ENCODE measurements at regions not wholly inside any gene's neighbourhood (a gene's known extent, or its start where the extent isn't known, plus 50 kb on each side); places are given as distances from the start of the nearest gene placed in this dataset.

DNA sequence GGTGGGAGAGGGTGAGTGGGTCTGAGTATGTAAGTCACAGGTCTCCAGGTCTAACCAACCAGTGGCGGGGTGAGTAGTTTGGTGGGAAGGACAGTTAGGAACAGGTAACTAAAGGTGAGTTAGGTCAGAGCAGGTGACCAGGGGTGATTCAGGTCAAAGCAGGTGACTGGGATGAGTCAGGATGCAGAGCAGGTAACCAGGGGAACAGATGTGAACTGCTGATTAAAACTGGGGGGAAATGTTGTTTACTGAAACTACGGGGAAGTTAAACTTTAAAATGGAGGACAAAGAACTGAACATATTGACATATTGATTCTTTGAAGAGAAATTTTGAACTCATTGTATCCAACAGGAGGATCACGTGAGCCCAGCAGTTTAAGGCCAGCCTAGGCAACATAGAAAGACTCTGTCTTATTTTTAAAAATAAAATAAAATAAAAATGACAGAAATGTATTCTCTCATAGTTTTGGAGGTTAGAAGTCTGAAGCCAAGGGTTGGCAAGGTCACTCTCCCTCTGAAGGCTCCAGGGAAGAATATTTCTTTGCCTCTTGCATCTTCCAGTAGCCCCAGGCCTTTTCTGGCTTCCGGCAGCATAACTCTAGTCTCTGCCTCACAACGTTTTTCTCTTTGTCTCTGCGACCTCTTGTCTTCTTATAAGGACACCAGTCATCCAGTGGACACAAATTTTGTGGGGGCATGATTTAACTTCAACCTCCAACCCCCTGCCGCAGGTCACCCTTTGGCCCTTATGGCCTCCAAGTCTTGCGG is 64.3 kb upstream of the TINAGL1 start:
- Histone ChIP-seq H3K27ac (no peak overlapping the region), H3K27me3 (no peaks in the 10 kb centered on the region), H3K36me3 (no peaks in the 10 kb centered on the region), H3K9me3 (no peaks in the 10 kb centered on the region), H3K4me3 (no peak overlapping the region), H3K4me1 (no peaks in the 10 kb centered on the region)
- TF ChIP-seq, protein P1, sequence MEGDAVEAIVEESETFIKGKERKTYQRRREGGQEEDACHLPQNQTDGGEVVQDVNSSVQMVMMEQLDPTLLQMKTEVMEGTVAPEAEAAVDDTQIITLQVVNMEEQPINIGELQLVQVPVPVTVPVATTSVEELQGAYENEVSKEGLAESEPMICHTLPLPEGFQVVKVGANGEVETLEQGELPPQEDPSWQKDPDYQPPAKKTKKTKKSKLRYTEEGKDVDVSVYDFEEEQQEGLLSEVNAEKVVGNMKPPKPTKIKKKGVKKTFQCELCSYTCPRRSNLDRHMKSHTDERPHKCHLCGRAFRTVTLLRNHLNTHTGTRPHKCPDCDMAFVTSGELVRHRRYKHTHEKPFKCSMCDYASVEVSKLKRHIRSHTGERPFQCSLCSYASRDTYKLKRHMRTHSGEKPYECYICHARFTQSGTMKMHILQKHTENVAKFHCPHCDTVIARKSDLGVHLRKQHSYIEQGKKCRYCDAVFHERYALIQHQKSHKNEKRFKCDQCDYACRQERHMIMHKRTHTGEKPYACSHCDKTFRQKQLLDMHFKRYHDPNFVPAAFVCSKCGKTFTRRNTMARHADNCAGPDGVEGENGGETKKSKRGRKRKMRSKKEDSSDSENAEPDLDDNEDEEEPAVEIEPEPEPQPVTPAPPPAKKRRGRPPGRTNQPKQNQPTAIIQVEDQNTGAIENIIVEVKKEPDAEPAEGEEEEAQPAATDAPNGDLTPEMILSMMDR (IDR thresholded peaks at IDR 0.05): no peak
- TF ChIP-seq POLR2AphosphoS5 (IDR thresholded peaks at IDR 0.05): no peak
- no peak for TF ChIP-seq EP300 (IDR thresholded peaks at IDR 0.05)
- TF ChIP-seq POLR2A (IDR thresholded peaks at IDR 0.05): no peak
- 62 to 64% methylated on average over 8 of the region's 8 CpGs for WGBS, 2 donors
- DNase-seq: no peak
- intact Hi-C loops (cut with DNase I): loop anchor here (10.0 kb wide), 1 partner anchor 1973 kb away; no protein-coding TSS in a partner anchor

DNA sequence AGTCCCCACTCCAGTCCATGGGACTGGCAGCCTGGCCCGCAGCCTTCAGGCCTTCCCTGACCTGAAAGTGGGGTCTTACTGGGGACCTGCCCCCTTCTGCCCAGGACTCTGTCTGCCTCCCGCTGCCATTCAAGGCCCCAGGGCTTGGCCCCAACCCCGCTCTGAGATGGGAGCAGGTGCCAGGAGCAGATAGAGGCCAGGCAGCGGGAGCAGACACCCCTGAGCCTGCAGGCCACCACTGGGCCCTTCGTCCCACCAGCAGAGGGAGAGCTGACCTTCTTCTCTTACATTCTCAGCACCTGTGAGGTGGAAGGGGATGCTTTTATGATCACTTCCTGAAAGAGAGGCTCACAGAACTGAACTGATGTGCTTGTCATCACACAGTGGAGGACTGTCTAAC is 62.2 kb upstream of the TINAGL1 start:
- Histone ChIP-seq H3K4me1 (no peaks in the 10 kb centered on the region), H3K9me3 (no peaks in the 10 kb centered on the region), H3K36me3 (no peaks in the 10 kb centered on the region), H3K4me3 (no peak overlapping the region), H3K27ac (no peak overlapping the region), H3K27me3 (no peaks in the 10 kb centered on the region)
- TF ChIP-seq POLR2A (IDR thresholded peaks at IDR 0.05) (no peak), EP300 (IDR thresholded peaks at IDR 0.05) (no peak), POLR2AphosphoS5 (IDR thresholded peaks at IDR 0.05) (no peak)
- TF ChIP-seq, protein P1 (IDR thresholded peaks at IDR 0.05): no peak
- intact Hi-C loops (cut with DNase I): loop anchor here (10.0 kb wide), 1 partner anchor 1971 kb away; no protein-coding TSS in a partner anchor
- WGBS, 2 donors: 86 to 95% methylated on average over 5 of the region's 5 CpGs
- no peak for DNase-seq

DNA sequence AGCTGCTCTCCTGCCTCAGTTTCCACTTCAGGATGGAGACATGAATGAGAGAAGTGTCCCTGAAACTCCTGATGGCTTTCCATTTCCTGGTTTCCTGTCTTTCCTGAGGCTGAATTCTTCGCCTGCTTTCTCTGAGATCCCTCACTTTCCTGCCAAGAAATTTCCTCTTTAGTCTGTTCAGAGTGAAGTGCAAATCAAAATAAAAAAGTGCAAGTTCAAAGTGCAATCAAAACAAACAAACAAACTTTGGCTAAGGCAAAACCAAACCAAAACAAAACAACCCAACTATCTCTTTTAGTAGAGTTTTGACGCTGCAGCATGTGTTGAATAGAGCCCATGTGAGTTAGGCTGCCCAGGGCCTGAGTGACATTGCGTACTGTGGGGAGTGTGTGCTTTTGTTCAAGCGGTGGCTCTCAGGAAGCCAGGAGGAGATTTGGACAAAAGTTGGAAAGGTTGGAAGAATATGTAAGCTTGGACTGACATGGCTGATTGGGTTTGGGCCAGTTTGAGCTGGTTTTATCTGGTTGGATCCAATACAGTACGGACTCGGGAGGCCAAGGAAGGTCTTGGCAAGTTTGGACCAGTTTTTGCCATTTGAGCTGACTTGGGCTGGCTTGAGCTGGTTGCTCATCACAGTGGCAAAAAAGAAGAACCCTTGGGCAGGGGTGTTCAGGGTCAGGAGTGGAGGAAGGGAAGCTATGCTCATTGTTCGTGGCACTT is 61.1 kb upstream of the TINAGL1 start:
- Histone ChIP-seq H3K27ac (no peak overlapping the region), H3K4me3 (no peak overlapping the region), H3K9me3 (no peaks in the 10 kb centered on the region)

DNA sequence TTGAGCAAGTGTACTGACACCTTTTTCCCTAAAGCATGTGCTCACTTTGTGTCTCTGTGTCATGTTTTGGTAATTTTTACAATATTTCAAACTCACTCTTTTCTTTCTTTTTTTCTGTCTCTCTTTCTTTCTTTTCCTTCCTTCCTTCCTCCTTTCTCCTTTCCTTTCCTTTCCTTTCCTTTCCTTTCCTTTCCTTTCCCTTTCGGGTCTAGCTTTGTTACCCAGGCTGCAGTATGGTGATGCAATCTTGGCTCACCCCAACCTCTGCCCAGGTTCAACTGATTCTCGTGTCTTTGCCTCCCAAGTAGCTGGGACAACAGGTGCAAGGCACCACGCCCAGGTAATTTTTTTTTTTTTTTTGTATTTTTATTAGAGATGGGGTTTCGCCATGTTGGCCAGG is 60.4 kb upstream of the TINAGL1 start:
- Histone ChIP-seq H3K36me3 (no peaks in the 10 kb centered on the region), H3K9me3 (no peaks in the 10 kb centered on the region), H3K27me3 (no peaks in the 10 kb centered on the region), H3K27ac (no peak overlapping the region), H3K4me3 (no peak overlapping the region), H3K4me1 (no peaks in the 10 kb centered on the region)
- WGBS, 2 donors: 77 to 91% methylated on average over 4 of the region's 4 CpGs
- TF ChIP-seq EP300 (IDR thresholded peaks at IDR 0.05) (no peak), POLR2AphosphoS5 (IDR thresholded peaks at IDR 0.05) (no peak), POLR2A (IDR thresholded peaks at IDR 0.05) (no peak)
- TF ChIP-seq, protein P1 (IDR thresholded peaks at IDR 0.05): no peak
- DNase-seq: no peak
- intact Hi-C loops (cut with DNase I): loop anchor here (10.0 kb wide), 1 partner anchor 1969 kb away; no protein-coding TSS in a partner anchor

More for the DNA sequence above, 61.1 kb upstream of the TINAGL1 start:
- Histone ChIP-seq H3K4me1 (no peaks in the 10 kb centered on the region), H3K36me3 (no peaks in the 10 kb centered on the region), H3K27me3 (no peaks in the 10 kb centered on the region)
- TF ChIP-seq POLR2A (IDR thresholded peaks at IDR 0.05): no peak
- no peak for TF ChIP-seq POLR2AphosphoS5 (IDR thresholded peaks at IDR 0.05)
- TF ChIP-seq, protein P1 (IDR thresholded peaks at IDR 0.05): no peak
- no peak for TF ChIP-seq EP300 (IDR thresholded peaks at IDR 0.05)
- no peak for DNase-seq
- intact Hi-C loops (cut with DNase I): loop anchor here (10.0 kb wide), 1 partner anchor 1970 kb away; no protein-coding TSS in a partner anchor
- WGBS, 2 donors: 73 to 81% methylated on average over 7 of the region's 7 CpGs

All from sigmoid colon (tissue), 6 donors.